ENCODE measurements at regions not wholly inside any gene's neighbourhood (a gene's known extent, or its start where the extent isn't known, plus 50 kb on each side); places are given as distances from the start of the nearest gene placed in this dataset.

DNA sequence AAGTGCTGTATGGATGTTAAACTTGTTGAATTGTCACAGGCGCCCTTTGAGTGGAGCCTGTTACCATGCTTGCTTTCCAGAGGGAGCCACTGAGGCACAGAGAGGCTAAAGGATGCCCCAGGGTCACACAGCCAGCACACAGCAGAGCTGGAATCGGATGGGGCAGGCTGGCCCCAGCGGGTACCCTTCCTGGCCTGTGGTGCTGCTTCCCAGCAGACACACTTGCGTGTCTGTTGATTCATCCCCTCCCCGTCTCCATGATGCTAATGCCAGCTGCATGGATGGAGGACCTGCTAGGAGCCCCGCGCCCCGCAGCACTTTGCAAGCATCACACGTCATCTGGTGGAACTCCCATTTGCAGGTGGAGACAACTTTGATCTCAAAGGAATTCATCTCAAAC lies 52.4 kb upstream of the SHISAL1 start:
- H3K36me3 Mint-ChIP-seq = no peaks in the 10 kb centered on the region
- peaks cover 10 to 12% of the 10 kb centered on the region in 2 donors for H3K27me3 Mint-ChIP-seq

DNA sequence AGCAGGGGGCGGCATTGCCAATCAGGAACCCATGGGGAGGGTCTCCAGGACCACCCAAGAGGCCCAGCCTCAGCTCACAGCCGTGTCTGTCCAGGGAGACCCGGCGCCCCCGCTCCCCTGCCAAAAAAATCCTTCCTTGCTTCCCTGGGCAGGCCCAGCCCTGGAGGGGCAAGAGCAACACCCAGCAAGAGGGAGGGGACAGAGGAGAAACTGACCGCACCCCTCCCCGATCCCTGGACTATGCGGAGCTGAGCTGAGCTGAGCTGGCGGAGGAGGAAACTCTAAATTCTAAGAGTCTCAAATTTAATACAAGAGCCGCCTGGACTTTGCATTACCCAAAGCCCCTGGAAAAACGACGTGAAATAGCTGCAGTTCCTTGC lies 52.0 kb upstream of the SHISAL1 start:
- no peaks in the 10 kb centered on the region for H3K9me3 Mint-ChIP-seq
- ATAC-seq (replicated peaks) (no peak), DNase-seq (no peak)
- no peak overlapping the region for H3K4me3 Mint-ChIP-seq
- H3K4me1 Mint-ChIP-seq = peaks cover 0 to 1% of the 10 kb centered on the region in 2 donors
- H3K27me3 Mint-ChIP-seq = peaks cover 7 to 11% of the 10 kb centered on the region in 2 donors
- no peaks in the 10 kb centered on the region for H3K36me3 Mint-ChIP-seq
- no peak overlapping the region for H3K27ac Mint-ChIP-seq

More for the DNA sequence above, 52.4 kb upstream of the SHISAL1 start:
- H3K4me1 Mint-ChIP-seq = peaks cover 0 to 1% of the 10 kb centered on the region in 2 donors
- ATAC-seq (replicated peaks) = no peak
- H3K4me3 Mint-ChIP-seq = no peak overlapping the region
- DNase-seq = no peak
- no peak overlapping the region for H3K27ac Mint-ChIP-seq
- H3K9me3 Mint-ChIP-seq = no peaks in the 10 kb centered on the region

DNA sequence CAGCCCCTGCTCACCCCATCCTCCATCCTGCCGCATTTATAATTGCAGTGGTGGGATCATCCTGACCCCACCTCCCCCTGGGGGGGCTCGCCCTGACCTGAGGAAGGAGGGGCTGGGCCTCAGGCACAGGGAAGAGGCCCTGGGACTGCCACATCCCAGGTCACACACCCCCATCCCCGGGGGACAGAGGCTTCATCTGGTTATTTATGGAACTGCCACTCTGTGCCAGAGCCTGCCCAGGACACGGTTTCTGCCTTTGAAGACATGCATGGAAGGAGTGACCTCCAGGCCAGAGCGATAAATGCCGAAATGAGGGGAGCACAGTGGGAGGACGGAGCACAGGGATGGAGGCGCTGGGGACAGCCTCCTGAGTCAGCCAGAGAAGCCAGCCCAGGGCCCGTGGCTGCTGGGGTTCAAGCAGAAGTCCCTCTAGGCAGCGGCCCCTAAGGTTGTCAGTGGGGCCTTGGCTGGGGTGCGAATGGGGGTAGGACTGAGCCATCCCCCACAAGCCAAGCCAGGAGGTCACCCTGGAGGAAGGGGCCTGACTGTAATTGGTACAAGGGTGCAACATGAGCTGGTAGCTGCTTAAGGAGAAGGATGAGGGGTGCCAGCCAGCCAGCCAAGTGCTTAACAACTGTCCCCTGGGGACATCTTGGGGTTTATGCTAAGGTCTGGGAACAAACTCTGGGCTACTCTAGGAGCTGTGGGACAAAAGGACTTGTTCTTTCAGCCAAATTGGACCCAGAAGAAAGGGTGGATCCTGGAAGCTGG lies 51.4 kb upstream of the SHISAL1 start:
- Mint-ChIP-seq H3K36me3 (no peaks in the 10 kb centered on the region), H3K9me3 (no peaks in the 10 kb centered on the region), H3K27ac (no peak overlapping the region), H3K27me3 (peaks cover 10 to 16% of the 10 kb centered on the region in 2 donors), H3K4me1 (peaks cover 0 to 1% of the 10 kb centered on the region in 2 donors), H3K4me3 (no peak overlapping the region)
- ATAC-seq (replicated peaks) (no peak), DNase-seq (no peak)

DNA sequence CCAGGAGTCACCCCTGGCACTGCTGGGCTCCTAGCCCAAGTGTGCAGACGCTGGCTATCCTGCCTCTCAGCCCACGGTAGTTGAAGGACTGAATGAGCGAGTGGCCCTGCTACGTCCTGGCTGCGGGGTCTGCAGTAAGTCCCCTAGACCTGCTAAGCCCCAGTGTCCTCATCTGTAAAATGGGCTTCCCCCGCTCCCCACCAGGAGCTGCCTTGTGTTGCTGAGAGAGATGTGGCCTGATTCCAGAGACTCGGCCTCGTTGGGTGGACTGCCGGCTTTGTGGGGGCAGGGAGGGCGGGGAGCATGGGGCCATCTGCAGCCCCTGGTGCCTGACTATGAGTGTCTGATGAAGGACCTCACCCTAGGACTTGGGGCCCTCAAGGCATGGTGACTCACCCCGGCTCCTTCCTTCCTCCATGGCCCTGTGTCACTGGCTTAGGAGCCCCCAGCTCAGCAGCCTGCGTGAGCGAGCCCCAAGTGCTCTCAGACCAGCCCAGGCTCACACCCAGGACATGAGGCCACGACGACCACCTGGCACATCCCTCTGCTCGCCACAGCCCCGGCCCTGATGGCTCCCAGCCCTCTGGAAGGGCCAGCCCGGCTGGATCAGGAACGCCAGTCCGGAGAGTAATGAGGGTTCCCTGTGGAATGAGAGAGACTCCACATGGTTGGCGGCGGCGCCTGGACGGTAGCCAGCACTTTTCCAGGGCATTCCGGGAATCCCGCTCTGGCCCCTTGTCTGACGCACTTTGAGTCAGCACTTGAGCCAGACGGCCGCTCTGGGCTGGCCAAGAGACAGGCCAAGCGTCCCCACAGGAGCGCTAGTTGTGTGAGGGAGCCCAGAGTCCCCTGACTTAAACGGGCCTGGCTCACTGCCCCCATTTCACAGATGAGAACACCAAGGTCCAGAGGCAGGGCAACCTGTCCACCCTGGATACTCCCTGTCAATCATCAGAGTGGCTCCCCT lies 50.5 kb upstream of the SHISAL1 start:
- DNase-seq (no peak), ATAC-seq (replicated peaks) (no peak)
- H3K27ac Mint-ChIP-seq = no peak overlapping the region
- peaks cover 0 to 1% of the 10 kb centered on the region in 2 donors for H3K4me1 Mint-ChIP-seq
- H3K36me3 Mint-ChIP-seq = no peaks in the 10 kb centered on the region
- no peak overlapping the region for H3K4me3 Mint-ChIP-seq
- peaks cover 19 to 24% of the 10 kb centered on the region in 2 donors for H3K27me3 Mint-ChIP-seq
- H3K9me3 Mint-ChIP-seq = no peaks in the 10 kb centered on the region

DNA sequence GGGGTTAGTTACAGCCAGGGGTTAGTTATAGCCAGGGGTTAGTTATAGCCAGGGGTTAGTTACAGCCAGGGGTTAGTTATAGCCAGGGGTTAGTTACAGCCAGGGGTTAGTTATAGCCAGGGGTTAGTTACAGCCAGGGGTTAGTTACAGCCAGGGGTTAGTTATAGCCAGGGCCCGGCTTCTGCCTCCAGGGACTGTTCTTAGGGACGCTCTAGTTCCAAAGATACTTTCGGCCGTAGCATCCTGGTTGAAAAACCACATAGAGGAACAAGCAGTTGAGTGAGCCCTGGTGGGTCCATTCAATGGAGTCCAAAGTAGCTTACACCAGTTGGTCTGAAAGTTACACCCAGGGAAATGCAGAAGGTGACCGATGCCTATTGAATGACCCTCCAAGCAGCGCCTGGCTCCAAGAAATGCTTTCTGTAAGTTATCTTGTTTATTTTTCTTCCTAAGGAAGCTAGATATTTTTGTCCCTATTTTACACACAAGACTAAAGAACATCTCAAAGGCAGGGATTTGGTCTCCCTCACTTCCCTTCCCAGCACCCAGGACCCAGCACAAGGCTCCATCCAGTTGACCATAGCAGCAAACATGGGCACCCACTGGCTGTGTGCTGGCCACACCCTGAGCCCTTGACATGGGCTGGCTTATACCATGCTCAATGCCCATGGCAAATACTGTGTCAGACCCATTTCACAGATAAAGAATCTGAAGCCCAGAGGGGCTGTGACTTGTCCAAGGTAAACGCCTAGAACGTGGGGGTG lies 49.7 kb upstream of the SHISAL1 start:
- no peak overlapping the region for H3K27ac Mint-ChIP-seq
- no peaks in the 10 kb centered on the region for H3K36me3 Mint-ChIP-seq
- ATAC-seq (replicated peaks) (no peak), DNase-seq (no peak)
- H3K27me3 Mint-ChIP-seq = peaks cover 21 to 32% of the 10 kb centered on the region in 2 donors
- H3K4me3 Mint-ChIP-seq = no peak overlapping the region
- H3K4me1 Mint-ChIP-seq = peaks cover 0 to 1% of the 10 kb centered on the region in 2 donors
- no peaks in the 10 kb centered on the region for H3K9me3 Mint-ChIP-seq
